Lung (tissue), 11 donors: ENCODE measurements at regions not wholly inside any gene's neighbourhood (a gene's known extent, or its start where the extent isn't known, plus 50 kb on each side); places are given as distances from the start of the nearest gene placed in this dataset.

Experiments used
- ATAC-seq: fragments of 200-7000 bp; cut with Tn5 transposase; one replicate; pipeline ENCODE4 v1.9.1; 2020; ENCODE audit warnings: moderate number of reproducible peaks; ENCODE audit not compliant: insufficient read depth, low FRiP score
- DNase-seq, 3 donors: peaks; one replicate each; pipeline ENCODE4 v3.0.0-alpha.2; 2013 to 2017
- H3K27ac ChIP-seq, 2 donors: one replicate each; pipeline ENCODE4 v1.5.1; 2013; ENCODE audit warnings: mild to moderate bottlenecking in 2 of 2, moderate library complexity in 2 of 2, control low read depth in 1 of 2, inconsistent platforms in 1 of 2, low read depth in 1 of 2, low read length in 1 of 2
- H3K27me3 ChIP-seq, 3 donors: one replicate each; pipeline ENCODE4 v1.5.1; 2013; ENCODE audit warnings: low read length in 2 of 3; ENCODE audit not compliant: control insufficient read depth in 3 of 3, insufficient read depth in 3 of 3
- H3K36me3 ChIP-seq, 4 donors: one replicate each; pipeline ENCODE4 v1.5.1; 2013; ENCODE audit warnings: low read length in 4 of 4, mild to moderate bottlenecking in 1 of 4, moderate library complexity in 1 of 4; ENCODE audit not compliant: control insufficient read depth in 4 of 4, insufficient read depth in 4 of 4
- H3K4me1 ChIP-seq, 5 donors: one replicate each; pipeline ENCODE4 v1.5.1; 2013; ENCODE audit warnings: low read length in 5 of 5, mild to moderate bottlenecking in 2 of 5, moderate library complexity in 1 of 5; ENCODE audit not compliant: control insufficient read depth in 5 of 5, insufficient read depth in 5 of 5
- H3K4me3 ChIP-seq: one replicate; pipeline ENCODE4 v1.5.1; 2013; ENCODE audit warnings: mild to moderate bottlenecking, control low read depth, moderate library complexity
- H3K9ac ChIP-seq, 2 donors: one replicate each; pipeline ENCODE4 v1.5.1; 2013; ENCODE audit warnings: low read length in 2 of 2, control low read depth in 1 of 2; ENCODE audit not compliant: insufficient read depth in 1 of 2
- H3K9me3 ChIP-seq, 4 donors: one replicate each; pipeline ENCODE4 v1.5.1; 2013; ENCODE audit warnings: low read length in 3 of 4, mild to moderate bottlenecking in 1 of 4, moderate library complexity in 1 of 4; ENCODE audit not compliant: control insufficient read depth in 4 of 4, insufficient read depth in 3 of 4
- WGBS, 2 donors: extraction: QIAGEN DNeasy Blood & Tissue Kit; methylation state at CpG; one replicate each; pipeline ENCODE4 v1.1.7; 2013; 5-methylcytosine and 5-hydroxymethylcytosine counted together
- TF ChIP-seq, protein P1 (sequence below): IDR thresholded peaks from 2 replicates; pipeline ENCODE4 v1.5.1; 2012; ENCODE audit warnings: mild to moderate bottlenecking; ENCODE audit errors: control extremely low read depth, extremely low read depth
- donor health status: control.
- donor health status: control.
- donor health status: Bipolar disorder and iron deficiency.
- donor health status: healthy.
- donor health status: DM: yes; HTN: yes; CAD: no.

DNA sequence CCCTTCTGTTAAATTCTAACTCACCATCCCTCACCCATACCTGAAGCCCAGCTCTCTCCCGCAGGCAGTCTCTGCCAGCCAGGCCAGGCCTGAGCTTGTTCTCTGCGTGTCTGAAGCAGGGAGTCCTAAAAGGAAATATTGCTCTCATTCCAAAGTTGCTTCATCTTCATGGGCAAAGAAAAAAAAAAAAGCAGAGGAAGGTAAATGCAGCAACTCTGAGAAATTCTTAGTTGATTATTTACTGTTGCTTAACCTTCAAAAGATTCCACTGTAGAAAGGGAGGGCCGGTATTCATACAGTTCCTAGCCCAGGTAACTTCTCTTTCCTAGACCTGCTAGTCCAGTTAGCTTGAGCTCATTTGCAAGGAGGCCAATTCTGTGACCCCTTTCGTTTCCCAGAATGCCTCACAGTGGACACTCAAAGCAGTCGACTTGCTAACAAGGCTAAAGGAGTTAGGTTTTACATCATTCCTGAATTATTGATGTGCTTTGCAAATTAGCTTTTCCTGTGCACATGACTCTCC, 193.5 kb upstream of the EEA1 start:
- no peaks in the 10 kb centered on the region for H3K36me3 ChIP-seq
- no peak overlapping the region for H3K4me3 ChIP-seq
- 35 to 49% methylated on average over 5 of the region's 5 CpGs for WGBS, 2 donors
- no peaks in the 10 kb centered on the region for H3K27me3 ChIP-seq
- TF ChIP-seq, protein P1, sequence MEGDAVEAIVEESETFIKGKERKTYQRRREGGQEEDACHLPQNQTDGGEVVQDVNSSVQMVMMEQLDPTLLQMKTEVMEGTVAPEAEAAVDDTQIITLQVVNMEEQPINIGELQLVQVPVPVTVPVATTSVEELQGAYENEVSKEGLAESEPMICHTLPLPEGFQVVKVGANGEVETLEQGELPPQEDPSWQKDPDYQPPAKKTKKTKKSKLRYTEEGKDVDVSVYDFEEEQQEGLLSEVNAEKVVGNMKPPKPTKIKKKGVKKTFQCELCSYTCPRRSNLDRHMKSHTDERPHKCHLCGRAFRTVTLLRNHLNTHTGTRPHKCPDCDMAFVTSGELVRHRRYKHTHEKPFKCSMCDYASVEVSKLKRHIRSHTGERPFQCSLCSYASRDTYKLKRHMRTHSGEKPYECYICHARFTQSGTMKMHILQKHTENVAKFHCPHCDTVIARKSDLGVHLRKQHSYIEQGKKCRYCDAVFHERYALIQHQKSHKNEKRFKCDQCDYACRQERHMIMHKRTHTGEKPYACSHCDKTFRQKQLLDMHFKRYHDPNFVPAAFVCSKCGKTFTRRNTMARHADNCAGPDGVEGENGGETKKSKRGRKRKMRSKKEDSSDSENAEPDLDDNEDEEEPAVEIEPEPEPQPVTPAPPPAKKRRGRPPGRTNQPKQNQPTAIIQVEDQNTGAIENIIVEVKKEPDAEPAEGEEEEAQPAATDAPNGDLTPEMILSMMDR: no peak
- ATAC-seq (peak; percentile 76), DNase-seq (peak in 2 of 3 donors; percentile 26 to 53)
- peak overlapping the region in 1 of 2 donors; percentile 67 for H3K27ac ChIP-seq
- H3K9ac ChIP-seq: no peak overlapping the region
- no peaks in the 10 kb centered on the region for H3K9me3 ChIP-seq
- H3K4me1 ChIP-seq: peaks cover 2 to 8% (median 4%) of the 10 kb centered on the region in 5 donors

DNA sequence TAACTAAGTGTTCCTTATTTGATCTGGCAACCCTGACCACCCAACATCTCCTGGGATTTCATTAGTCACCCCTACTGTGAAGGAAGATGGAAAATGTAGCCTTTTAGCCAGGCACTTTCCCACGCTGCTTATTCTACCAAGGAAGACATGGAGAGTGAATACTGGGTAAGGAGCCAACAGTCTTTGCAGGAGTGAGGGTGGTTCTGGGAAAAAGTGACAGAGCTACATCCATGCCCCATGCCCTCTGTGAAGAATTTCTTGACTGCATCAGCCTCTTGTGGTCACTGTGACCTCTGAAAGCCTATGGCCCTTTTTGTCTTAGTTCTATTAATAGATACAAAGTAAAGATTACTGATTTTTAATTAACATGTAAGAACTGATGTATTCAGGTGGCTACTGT, 196.0 kb upstream of the EEA1 start:
- 91 to 96% methylated on average over 1 of the region's 1 CpG for WGBS, 2 donors
- no peak overlapping the region for H3K4me3 ChIP-seq

DNA sequence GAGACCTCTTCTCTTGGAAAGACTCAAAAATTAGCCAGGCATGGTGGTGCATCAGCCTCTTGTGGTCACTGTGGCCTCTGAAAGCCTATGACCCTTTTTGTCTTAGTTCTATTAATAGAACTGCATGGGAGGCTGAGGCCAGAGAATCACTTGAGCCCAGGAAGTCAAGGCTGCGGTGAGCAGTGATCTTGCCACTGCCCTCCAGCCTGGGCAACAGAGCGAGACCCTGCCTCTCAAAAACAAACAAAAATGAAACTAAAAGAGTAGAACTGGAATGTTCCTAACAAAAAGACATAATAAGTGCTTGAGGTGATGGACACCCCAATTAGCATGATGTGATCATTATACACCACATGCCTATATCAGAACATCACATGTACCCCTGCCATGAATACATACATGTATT, 197.0 kb upstream of the EEA1 start:
- H3K4me1 ChIP-seq: peaks cover 4 to 11% (median 8%) of the 10 kb centered on the region in 5 donors
- H3K9ac ChIP-seq: no peak overlapping the region
- no peaks in the 10 kb centered on the region for H3K27me3 ChIP-seq
- no peaks in the 10 kb centered on the region for H3K9me3 ChIP-seq
- TF ChIP-seq, protein P1: no peak
- no peak for ATAC-seq
- H3K36me3 ChIP-seq: no peaks in the 10 kb centered on the region
- H3K27ac ChIP-seq: peak overlapping the region in 1 of 2 donors; percentile 91
- H3K4me3 ChIP-seq: no peak overlapping the region
- no peak for DNase-seq
- WGBS, 2 donors: 88 to 96% methylated on average over 2 of the region's 2 CpGs

More for the DNA sequence above, 196.0 kb upstream of the EEA1 start:
- DNase-seq (no peak), ATAC-seq (no peak)
- H3K27me3 ChIP-seq: no peaks in the 10 kb centered on the region
- H3K9me3 ChIP-seq: no peaks in the 10 kb centered on the region
- TF ChIP-seq, protein P1: no peak
- no peak overlapping the region for H3K27ac ChIP-seq
- H3K4me1 ChIP-seq: peaks cover 3 to 11% (median 4%) of the 10 kb centered on the region in 5 donors
- no peaks in the 10 kb centered on the region for H3K36me3 ChIP-seq
- H3K9ac ChIP-seq: no peak overlapping the region

DNA sequence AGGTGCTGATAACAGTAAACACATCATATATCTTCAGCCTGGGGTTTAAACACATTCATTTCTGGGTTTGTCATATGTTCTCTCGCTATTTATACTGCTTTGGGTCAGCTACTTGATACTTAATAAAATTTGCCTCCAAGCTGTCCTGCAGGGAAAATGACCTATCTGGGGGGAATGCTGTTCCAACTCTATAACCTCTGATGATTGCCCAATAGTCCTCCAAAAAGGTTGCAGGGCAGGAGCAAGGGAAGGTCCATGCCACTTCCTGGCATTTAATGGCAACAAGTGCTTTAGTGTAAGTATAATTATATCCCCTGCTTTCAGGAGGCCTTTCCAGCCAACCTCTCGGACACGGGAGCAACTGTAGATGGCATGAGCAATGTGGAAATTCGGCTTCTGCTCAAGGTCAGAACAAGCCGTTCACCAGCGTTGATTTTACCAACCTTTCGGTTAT, 198.0 kb upstream of the EEA1 start:
- Histone ChIP-seq H3K27me3 (no peaks in the 10 kb centered on the region), H3K27ac (peak overlapping the region; percentile 71 to 91), H3K9me3 (no peaks in the 10 kb centered on the region), H3K36me3 (no peaks in the 10 kb centered on the region), H3K9ac (no peak overlapping the region), H3K4me3 (no peak overlapping the region), H3K4me1 (peaks cover 4 to 11% (median 8%) of the 10 kb centered on the region in 5 donors)
- ATAC-seq (no peak), DNase-seq (no peak)
- 63 to 89% methylated on average over 7 of the region's 7 CpGs for WGBS, 2 donors
- TF ChIP-seq, protein P1: no peak
